ENCODE measurements at regions not wholly inside any gene's neighbourhood (a gene's known extent, or its start where the extent isn't known, plus 50 kb on each side); places are given as distances from the start of the nearest gene placed in this dataset.
A peak's percentile ranks its signal among the peaks of the same experiment; 100 is the strongest.

GRCh38 chr4:128457726-128458125, 170.1 kb upstream of the PGRMC2 start:
- H3K4me1 ChIP-seq (ENCODE audit: control insufficient read depth in 2 of 2, insufficient read depth in 1 of 2, low read depth in 1 of 2, low read length in 2 of 2): peaks cover 6 to 13% of the 10 kb centered on the region in 2 donors
- no peaks in the 10 kb centered on the region for H3K79me1 ChIP-seq (ENCODE audit: low read depth, low read length)
- no peaks in the 10 kb centered on the region for H3K36me3 ChIP-seq (replicated peaks in 1 of 2; ENCODE audit: control insufficient read depth in 2 of 2, insufficient read depth in 2 of 2, low read length in 2 of 2)
- H2BK15ac ChIP-seq (ENCODE audit: low read length): no peak overlapping the region
- H2AK5ac ChIP-seq (ENCODE audit: low read depth, low read length): no peak overlapping the region
- no peak overlapping the region for H3K27ac ChIP-seq (replicated peaks; ENCODE audit: low read length)
- no peak overlapping the region for H4K8ac ChIP-seq (ENCODE audit: low read depth, low read length)
- no peak overlapping the region for H3K18ac ChIP-seq (ENCODE audit: low read length)
- H3K9me3 ChIP-seq (replicated peaks in 1 of 2; ENCODE audit: control insufficient read depth in 2 of 2, insufficient read depth in 1 of 2, low read depth in 1 of 2, low read length in 2 of 2): no peaks in the 10 kb centered on the region
- H2BK12ac ChIP-seq (ENCODE audit: low read length): no peak overlapping the region
- H3K27me3 ChIP-seq (ENCODE audit: control insufficient read depth in 3 of 3, insufficient read depth in 3 of 3, low read depth in 1 of 3, low read length in 3 of 3): peaks cover 0 to 12% (median 3%) of the 10 kb centered on the region in 3 experiments
- H4K91ac ChIP-seq (ENCODE audit: low read depth, low read length, poor library complexity): no peak overlapping the region
- H3K4me3 ChIP-seq (ENCODE audit: low read length in 2 of 2): no peak overlapping the region
- H2BK5ac ChIP-seq (ENCODE audit: low read length): no peak overlapping the region
- no peak overlapping the region for H3K23ac ChIP-seq (ENCODE audit: low read depth, low read length, poor library complexity)
- H2AFZ ChIP-seq (ENCODE audit: low read length): no peak overlapping the region
- H3K4me2 ChIP-seq (ENCODE audit: insufficient read depth, low read length, poor library complexity, severe bottlenecking): no peak overlapping the region
- H3K4ac ChIP-seq (ENCODE audit: low read length): no peak overlapping the region
- DNase-seq (ENCODE audit: low spot score): no peak
- no peak overlapping the region for H3K14ac ChIP-seq (ENCODE audit: low read length)
- WGBS, 2 donors (ENCODE audit: extremely low coverage in 2 of 2, insufficient read length in 2 of 2, insufficient replicate concordance in 1 of 2): no CpG with 5 or more reads among the region's 2 CpGs
- no peak overlapping the region for H3K9ac ChIP-seq (ENCODE audit: low read depth, low read length, poor library complexity)
- no peak overlapping the region for H2BK120ac ChIP-seq (ENCODE audit: low read depth, low read length)

DNA sequence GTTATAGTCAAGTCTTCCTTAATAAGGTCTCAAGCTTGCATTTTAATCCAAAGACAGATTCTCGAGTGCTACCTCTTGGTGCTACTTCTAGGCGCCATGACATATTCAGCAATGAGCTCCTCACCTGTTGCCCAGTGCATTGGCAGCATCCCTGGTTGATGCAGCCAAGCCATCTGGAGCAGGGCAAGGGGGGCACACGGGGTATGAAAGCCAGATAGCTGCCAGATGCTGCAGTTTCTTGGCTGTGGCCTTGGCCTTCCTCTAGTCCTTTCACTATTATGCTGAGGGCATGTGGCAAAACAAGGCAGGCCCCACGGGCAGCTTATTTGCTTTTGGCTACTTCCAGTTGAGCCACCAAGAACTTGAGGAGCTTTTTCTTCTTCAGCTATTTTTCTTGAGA, 168.6 kb upstream of the PGRMC2 start:
- Histone ChIP-seq H3K18ac (ENCODE audit: low read length) (no peak overlapping the region), H3K4me1 (ENCODE audit: control insufficient read depth in 2 of 2, insufficient read depth in 1 of 2, low read depth in 1 of 2, low read length in 2 of 2) (peaks cover 2 to 5% of the 10 kb centered on the region in 2 donors), H3K4me2 (ENCODE audit: insufficient read depth, low read length, poor library complexity, severe bottlenecking) (no peak overlapping the region), H3K79me1 (ENCODE audit: low read depth, low read length) (no peaks in the 10 kb centered on the region), H2AK5ac (ENCODE audit: low read depth, low read length) (no peak overlapping the region), H3K9me3 (replicated peaks in 1 of 2; ENCODE audit: control insufficient read depth in 2 of 2, insufficient read depth in 1 of 2, low read depth in 1 of 2, low read length in 2 of 2) (no peaks in the 10 kb centered on the region), H3K14ac (ENCODE audit: low read length) (no peak overlapping the region), H3K23ac (ENCODE audit: low read depth, low read length, poor library complexity) (no peak overlapping the region), H4K8ac (ENCODE audit: low read depth, low read length) (no peak overlapping the region), H3K9ac (ENCODE audit: low read depth, low read length, poor library complexity) (no peak overlapping the region), H4K91ac (ENCODE audit: low read depth, low read length, poor library complexity) (no peak overlapping the region), H3K27me3 (ENCODE audit: control insufficient read depth in 3 of 3, insufficient read depth in 3 of 3, low read depth in 1 of 3, low read length in 3 of 3) (peaks cover 0 to 11% (median 0%) of the 10 kb centered on the region in 3 experiments), H2AFZ (ENCODE audit: low read length) (no peak overlapping the region), H2BK120ac (ENCODE audit: low read depth, low read length) (no peak overlapping the region), H2BK5ac (ENCODE audit: low read length) (no peak overlapping the region), H3K36me3 (replicated peaks in 1 of 2; ENCODE audit: control insufficient read depth in 2 of 2, insufficient read depth in 2 of 2, low read length in 2 of 2) (no peaks in the 10 kb centered on the region), H3K27ac (replicated peaks; ENCODE audit: low read length) (no peak overlapping the region), H2BK12ac (ENCODE audit: low read length) (no peak overlapping the region), H3K4ac (ENCODE audit: low read length) (no peak overlapping the region), H3K4me3 (ENCODE audit: low read length in 2 of 2) (no peak overlapping the region), H2BK15ac (ENCODE audit: low read length) (no peak overlapping the region)
- no CpG with 5 or more reads among the region's 4 CpGs for WGBS, 2 donors (ENCODE audit: extremely low coverage in 2 of 2, insufficient read length in 2 of 2, insufficient replicate concordance in 1 of 2)
- DNase-seq (ENCODE audit: low spot score): no peak

GRCh38 chr4:128455480-128455879, 167.9 kb upstream of the PGRMC2 start:
- Histone ChIP-seq H3K4me1 (ENCODE audit: control insufficient read depth in 2 of 2, insufficient read depth in 1 of 2, low read depth in 1 of 2, low read length in 2 of 2) (peaks cover 2 to 3% of the 10 kb centered on the region in 2 donors), H3K9ac (ENCODE audit: low read depth, low read length, poor library complexity) (no peak overlapping the region), H2AFZ (ENCODE audit: low read length) (no peak overlapping the region), H2BK12ac (ENCODE audit: low read length) (no peak overlapping the region), H3K4ac (ENCODE audit: low read length) (no peak overlapping the region), H3K27ac (replicated peaks; ENCODE audit: low read length) (no peak overlapping the region), H2BK120ac (ENCODE audit: low read depth, low read length) (no peak overlapping the region), H2AK5ac (ENCODE audit: low read depth, low read length) (no peak overlapping the region), H4K8ac (ENCODE audit: low read depth, low read length) (no peak overlapping the region), H3K36me3 (replicated peaks in 1 of 2; ENCODE audit: control insufficient read depth in 2 of 2, insufficient read depth in 2 of 2, low read length in 2 of 2) (no peaks in the 10 kb centered on the region), H3K27me3 (ENCODE audit: control insufficient read depth in 3 of 3, insufficient read depth in 3 of 3, low read depth in 1 of 3, low read length in 3 of 3) (peaks cover 0 to 9% (median 0%) of the 10 kb centered on the region in 3 experiments), H3K79me1 (ENCODE audit: low read depth, low read length) (no peaks in the 10 kb centered on the region), H2BK5ac (ENCODE audit: low read length) (no peak overlapping the region), H3K4me3 (ENCODE audit: low read length in 2 of 2) (no peak overlapping the region), H3K23ac (ENCODE audit: low read depth, low read length, poor library complexity) (no peak overlapping the region), H2BK15ac (ENCODE audit: low read length) (no peak overlapping the region), H3K4me2 (ENCODE audit: insufficient read depth, low read length, poor library complexity, severe bottlenecking) (no peak overlapping the region), H3K9me3 (replicated peaks in 1 of 2; ENCODE audit: control insufficient read depth in 2 of 2, insufficient read depth in 1 of 2, low read depth in 1 of 2, low read length in 2 of 2) (no peaks in the 10 kb centered on the region), H3K18ac (ENCODE audit: low read length) (no peak overlapping the region), H4K91ac (ENCODE audit: low read depth, low read length, poor library complexity) (no peak overlapping the region), H3K14ac (ENCODE audit: low read length) (no peak overlapping the region)
- no peak for DNase-seq (ENCODE audit: low spot score)
- no CpG with 5 or more reads among the region's 1 CpG for WGBS, 2 donors (ENCODE audit: extremely low coverage in 2 of 2, insufficient read length in 2 of 2, insufficient replicate concordance in 1 of 2)

DNA sequence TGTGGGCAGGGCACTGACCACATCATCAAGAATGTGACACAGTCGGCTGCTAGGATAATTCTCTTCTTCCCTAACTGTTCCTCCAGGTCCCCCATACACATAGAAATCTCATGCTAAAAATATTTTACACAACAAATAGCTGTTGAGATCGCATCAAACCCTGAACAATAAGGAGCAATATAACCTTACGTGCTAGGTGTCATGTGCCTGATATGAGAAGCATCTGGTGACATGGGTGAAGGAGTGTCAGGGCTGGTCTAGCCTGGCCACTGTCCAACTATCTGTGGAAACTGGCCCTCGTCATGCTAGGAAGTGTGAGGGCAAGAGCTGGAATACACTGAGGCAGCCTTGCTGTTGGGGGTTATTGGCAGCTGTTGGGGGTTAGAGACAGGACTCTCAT, 167.3 kb upstream of the PGRMC2 start:
- Histone ChIP-seq H3K36me3 (replicated peaks in 1 of 2; ENCODE audit: control insufficient read depth in 2 of 2, insufficient read depth in 2 of 2, low read length in 2 of 2) (no peaks in the 10 kb centered on the region), H3K23ac (ENCODE audit: low read depth, low read length, poor library complexity) (no peak overlapping the region), H3K14ac (ENCODE audit: low read length) (no peak overlapping the region), H2BK15ac (ENCODE audit: low read length) (no peak overlapping the region), H2BK120ac (ENCODE audit: low read depth, low read length) (no peak overlapping the region), H3K18ac (ENCODE audit: low read length) (peak overlapping the region; percentile 24), H3K9me3 (replicated peaks in 1 of 2; ENCODE audit: control insufficient read depth in 2 of 2, insufficient read depth in 1 of 2, low read depth in 1 of 2, low read length in 2 of 2) (no peaks in the 10 kb centered on the region), H3K9ac (ENCODE audit: low read depth, low read length, poor library complexity) (no peak overlapping the region), H3K4ac (ENCODE audit: low read length) (no peak overlapping the region), H3K27me3 (ENCODE audit: control insufficient read depth in 3 of 3, insufficient read depth in 3 of 3, low read depth in 1 of 3, low read length in 3 of 3) (peaks cover 0 to 8% (median 0%) of the 10 kb centered on the region in 3 experiments), H2BK5ac (ENCODE audit: low read length) (no peak overlapping the region), H3K79me1 (ENCODE audit: low read depth, low read length) (no peaks in the 10 kb centered on the region), H2AFZ (ENCODE audit: low read length) (no peak overlapping the region), H4K91ac (ENCODE audit: low read depth, low read length, poor library complexity) (no peak overlapping the region), H3K4me2 (ENCODE audit: insufficient read depth, low read length, poor library complexity, severe bottlenecking) (no peak overlapping the region), H2BK12ac (ENCODE audit: low read length) (no peak overlapping the region), H2AK5ac (ENCODE audit: low read depth, low read length) (no peak overlapping the region), H3K4me3 (ENCODE audit: low read length in 2 of 2) (no peak overlapping the region), H4K8ac (ENCODE audit: low read depth, low read length) (no peak overlapping the region), H3K4me1 (ENCODE audit: control insufficient read depth in 2 of 2, insufficient read depth in 1 of 2, low read depth in 1 of 2, low read length in 2 of 2) (peaks cover 2 to 3% of the 10 kb centered on the region in 2 donors), H3K27ac (replicated peaks; ENCODE audit: low read length) (no peak overlapping the region)
- DNase-seq (ENCODE audit: low spot score): no peak
- WGBS, 2 donors (ENCODE audit: extremely low coverage in 2 of 2, insufficient read length in 2 of 2, insufficient replicate concordance in 1 of 2): no CpG with 5 or more reads among the region's 4 CpGs

Data from neuronal stem cell (in vitro differentiated cells).